Transverse colon (tissue), 3 donors: ENCODE measurements at regions not wholly inside any gene's neighbourhood (a gene's known extent, or its start where the extent isn't known, plus 50 kb on each side); places are given as distances from the start of the nearest gene placed in this dataset.
"Not testable (repeated sequence)": the region's sequence is repeated elsewhere in the genome, so short reads cannot be mapped to it uniquely, and the experiment has no call there.

Experiments
- POLR2A ChIP-seq: fragments of 450-650 bp; IDR thresholded peaks from one replicate; pipeline ENCODE4 v1.6.1; 2016; ENCODE audit warnings: antibody characterized with exemption, mild to moderate bottlenecking, moderate library complexity
- TF ChIP-seq, protein P1 (sequence below), 5 experiments: fragments of 200-600 bp in 3 of 5; fragments of 450-650 bp in 2 of 5; sonication (generic) in 3 of 5; IDR thresholded peaks; 1 replicate in 2 of 5; 2 replicates in 3 of 5; pipeline ENCODE4 v1.5.1; 2016 to 2017; ENCODE audit warnings: antibody characterized with exemption in 5 of 5, inconsistent platforms in 3 of 5, mild to moderate bottlenecking in 2 of 5, moderate library complexity in 1 of 5

DNA sequence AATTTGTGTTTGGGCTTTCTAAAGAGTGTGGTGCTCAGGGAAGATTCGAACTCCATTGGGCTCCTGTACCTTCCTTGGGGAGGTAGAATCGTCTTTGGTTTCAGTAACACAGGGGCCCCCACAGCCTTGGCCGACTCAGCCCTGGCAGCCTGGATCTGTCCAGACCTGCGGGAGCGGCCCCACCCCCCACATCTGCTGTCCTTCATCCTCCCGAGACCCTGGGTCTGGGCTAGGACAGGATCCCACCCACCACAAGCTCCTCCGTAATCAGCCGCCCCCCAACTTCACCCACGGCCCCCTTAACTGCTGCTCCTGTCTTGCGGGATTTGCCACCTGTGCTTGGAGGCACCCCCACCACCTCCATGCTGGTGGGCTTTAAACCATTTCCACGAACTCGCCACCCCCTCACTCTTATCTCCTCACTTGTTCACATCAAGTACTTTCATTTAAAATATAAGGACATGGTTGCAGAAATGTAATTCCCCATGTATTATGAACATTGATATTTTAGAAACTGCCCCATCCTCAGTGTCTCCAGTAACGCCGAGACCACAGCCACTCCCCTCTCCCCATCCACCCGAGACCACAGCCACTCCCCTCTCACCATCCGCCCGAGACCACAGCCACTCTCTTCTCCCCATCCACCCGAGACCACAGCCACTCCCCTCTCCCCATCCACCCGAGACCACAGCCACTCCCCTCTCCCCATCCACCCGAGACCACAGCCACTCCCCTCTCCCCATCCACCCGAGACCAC, 84.7 kb upstream of the SFSWAP start:
- TF ChIP-seq, protein P1, sequence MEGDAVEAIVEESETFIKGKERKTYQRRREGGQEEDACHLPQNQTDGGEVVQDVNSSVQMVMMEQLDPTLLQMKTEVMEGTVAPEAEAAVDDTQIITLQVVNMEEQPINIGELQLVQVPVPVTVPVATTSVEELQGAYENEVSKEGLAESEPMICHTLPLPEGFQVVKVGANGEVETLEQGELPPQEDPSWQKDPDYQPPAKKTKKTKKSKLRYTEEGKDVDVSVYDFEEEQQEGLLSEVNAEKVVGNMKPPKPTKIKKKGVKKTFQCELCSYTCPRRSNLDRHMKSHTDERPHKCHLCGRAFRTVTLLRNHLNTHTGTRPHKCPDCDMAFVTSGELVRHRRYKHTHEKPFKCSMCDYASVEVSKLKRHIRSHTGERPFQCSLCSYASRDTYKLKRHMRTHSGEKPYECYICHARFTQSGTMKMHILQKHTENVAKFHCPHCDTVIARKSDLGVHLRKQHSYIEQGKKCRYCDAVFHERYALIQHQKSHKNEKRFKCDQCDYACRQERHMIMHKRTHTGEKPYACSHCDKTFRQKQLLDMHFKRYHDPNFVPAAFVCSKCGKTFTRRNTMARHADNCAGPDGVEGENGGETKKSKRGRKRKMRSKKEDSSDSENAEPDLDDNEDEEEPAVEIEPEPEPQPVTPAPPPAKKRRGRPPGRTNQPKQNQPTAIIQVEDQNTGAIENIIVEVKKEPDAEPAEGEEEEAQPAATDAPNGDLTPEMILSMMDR (IDR thresholded peaks at IDR 0.05): not testable (repeated sequence)
- not testable (repeated sequence) for TF ChIP-seq POLR2A
